Heart right ventricle (tissue), 16 donors: ENCODE measurements at regions not wholly inside any gene's neighbourhood (a gene's known extent, or its start where the extent isn't known, plus 50 kb on each side); places are given as distances from the start of the nearest gene placed in this dataset.

Source experiments
- ATAC-seq, 8 donors: fragments of 200-7000 bp; cut with Tn5 transposase; one replicate each; pipeline ENCODE4 v1.9.1; 2020; ENCODE audit warnings: mild to moderate bottlenecking in 8 of 8, moderate library complexity in 8 of 8, moderate number of reproducible peaks in 1 of 8
- DNase-seq, 2 donors: peaks; one replicate each; pipeline ENCODE4 v3.0.0-alpha.2; 2020
- H3K27ac ChIP-seq, 10 donors: fragments of 200-600 bp; sonication (generic) in 2 of 10; one replicate each; pipeline versions ENCODE4 v1.5.0 to v1.8.0; 2020 to 2022; ENCODE audit warnings: mild to moderate bottlenecking in 3 of 10
- H3K27me3 ChIP-seq, 7 donors: fragments of 200-600 bp; one replicate each; pipeline ENCODE4 v1.8.0; 2021 to 2022; ENCODE audit warnings: mild to moderate bottlenecking in 2 of 7
- H3K36me3 ChIP-seq, 9 donors: fragments of 200-600 bp; sonication (generic) in 1 of 9; one replicate each; pipeline versions ENCODE4 v1.5.0 to v1.8.0; 2020 to 2022; ENCODE audit warnings: mild to moderate bottlenecking in 2 of 9
- H3K4me1 ChIP-seq, 9 donors: fragments of 200-600 bp; sonication (generic) in 1 of 9; one replicate each; pipeline versions ENCODE4 v1.5.0 to v1.8.0; 2020 to 2022; ENCODE audit warnings: mild to moderate bottlenecking in 4 of 9
- H3K4me3 ChIP-seq, 10 donors: fragments of 200-600 bp; sonication (generic) in 2 of 10; one replicate each; pipeline versions ENCODE4 v1.5.0 to v1.8.0; 2020 to 2022; ENCODE audit warnings: mild to moderate bottlenecking in 7 of 10, moderate library complexity in 2 of 10
- H3K9me3 ChIP-seq, 11 donors: fragments of 200-600 bp in 10 of 11; sonication (generic) in 2 of 11; one replicate each; pipeline versions ENCODE4 v1.5.0 to v1.8.0; 2013 to 2022; ENCODE audit warnings: mild to moderate bottlenecking in 2 of 11, control low read depth in 1 of 11, moderate library complexity in 1 of 11
- WGBS, 2 donors: extraction: QIAGEN DNeasy Blood & Tissue Kit; methylation state at CpG; one replicate each; pipeline ENCODE4 v1.1.7; 2013; ENCODE audit warnings: inconsistent platforms in 1 of 2; 5-methylcytosine and 5-hydroxymethylcytosine counted together
- intact Hi-C, 10 donors: fragments of 100-400 bp; cut with DNase I; formaldehyde crosslinking; loops; one replicate each; pipeline versions ENCODE4 v1.11.1 to v1.14.2; 2022
- TF ChIP-seq, protein P1 (sequence below), 9 donors: fragments of 200-600 bp; sonication (generic) in 2 of 9; IDR thresholded peaks; one replicate each; pipeline versions ENCODE4 v1.5.0 to v1.8.0; 2021 to 2022; ENCODE audit warnings: antibody characterized with exemption in 9 of 9, mild to moderate bottlenecking in 5 of 9, moderate library complexity in 1 of 9
- donor health status: Arrhythmogenic right ventricular cardiomyopathy.
- donor health status: ischemic (EF 13 %, LVEDD 7.1; RV severe dilation, severe dysfunction).
- donor health status: healthy with polysubstance abuse.
- donor health status: DM: no; HTN: yes; CAD: no.
- donor health status: DM: no; HTN: no; CAD: no.
- donor health status: ischemic (EF 25% LVEDD 6.9; RV normal size, moderate dysfunction).
- donor health status: ischemic (EF 25% LVEDD 5.7; RV mildly dilated, moderate dysfunction).
- donor health status: healthy.
- donor health status: DM: yes; HTN: yes; CAD: no.
- donor health status: Ischemic cardiomyopathy.
- donor health status: ischemic (EF 35%, LVEDD 5.7; RV mildly dilated, moderate dysfunction).
- donor health status: nonischemic (EF 11% LVEDD 7.7; RV severe dilation, severe dysfunction).
- donor health status: DM: yes; HTN: yes; CAD: no.
- donor health status: PGD.
- donor health status: ischemic (EF 29% LVEDD 5.4; RV normal size, mild dysfunction).
- donor health status: nonischemic (EF 23%, LVEDD 6.1; RV moderate dilation, normal function).

DNA sequence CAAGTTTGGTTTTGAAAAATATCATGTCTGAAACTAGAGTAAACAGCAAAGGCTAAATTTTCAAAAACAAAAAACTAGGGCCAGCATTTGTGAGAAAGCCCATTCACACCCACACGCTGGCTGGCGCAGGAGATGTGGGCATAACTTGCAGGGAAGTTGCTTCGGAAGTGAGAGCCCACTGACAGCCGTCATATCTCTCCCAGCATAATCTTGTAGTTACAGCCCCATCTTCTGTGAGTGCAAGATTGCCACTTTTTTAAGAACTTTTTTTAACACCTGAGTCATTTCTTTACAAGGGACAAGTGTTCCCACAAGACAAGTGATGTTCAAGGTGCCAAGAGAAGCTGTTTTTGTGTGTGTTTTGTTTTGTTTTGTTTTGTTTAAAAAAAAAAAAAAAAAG, 212.5 kb upstream of the CNR1 start:
- H3K36me3 ChIP-seq = no peaks in the 10 kb centered on the region
- no peak overlapping the region for H3K27ac ChIP-seq
- 78 to 84% methylated on average over 4 of the region's 4 CpGs for WGBS, 2 donors
- no peak for ATAC-seq
- peaks cover 0 to 21% (median 10%) of the 10 kb centered on the region in 9 donors for H3K4me1 ChIP-seq
- DNase-seq = no peak
- no peak overlapping the region for H3K4me3 ChIP-seq
- no peaks in the 10 kb centered on the region for H3K9me3 ChIP-seq
- H3K27me3 ChIP-seq = no peaks in the 10 kb centered on the region
- intact Hi-C loops = no loop called here
- TF ChIP-seq, protein P1, sequence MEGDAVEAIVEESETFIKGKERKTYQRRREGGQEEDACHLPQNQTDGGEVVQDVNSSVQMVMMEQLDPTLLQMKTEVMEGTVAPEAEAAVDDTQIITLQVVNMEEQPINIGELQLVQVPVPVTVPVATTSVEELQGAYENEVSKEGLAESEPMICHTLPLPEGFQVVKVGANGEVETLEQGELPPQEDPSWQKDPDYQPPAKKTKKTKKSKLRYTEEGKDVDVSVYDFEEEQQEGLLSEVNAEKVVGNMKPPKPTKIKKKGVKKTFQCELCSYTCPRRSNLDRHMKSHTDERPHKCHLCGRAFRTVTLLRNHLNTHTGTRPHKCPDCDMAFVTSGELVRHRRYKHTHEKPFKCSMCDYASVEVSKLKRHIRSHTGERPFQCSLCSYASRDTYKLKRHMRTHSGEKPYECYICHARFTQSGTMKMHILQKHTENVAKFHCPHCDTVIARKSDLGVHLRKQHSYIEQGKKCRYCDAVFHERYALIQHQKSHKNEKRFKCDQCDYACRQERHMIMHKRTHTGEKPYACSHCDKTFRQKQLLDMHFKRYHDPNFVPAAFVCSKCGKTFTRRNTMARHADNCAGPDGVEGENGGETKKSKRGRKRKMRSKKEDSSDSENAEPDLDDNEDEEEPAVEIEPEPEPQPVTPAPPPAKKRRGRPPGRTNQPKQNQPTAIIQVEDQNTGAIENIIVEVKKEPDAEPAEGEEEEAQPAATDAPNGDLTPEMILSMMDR (IDR thresholded peaks at IDR 0.05) = no peak

DNA sequence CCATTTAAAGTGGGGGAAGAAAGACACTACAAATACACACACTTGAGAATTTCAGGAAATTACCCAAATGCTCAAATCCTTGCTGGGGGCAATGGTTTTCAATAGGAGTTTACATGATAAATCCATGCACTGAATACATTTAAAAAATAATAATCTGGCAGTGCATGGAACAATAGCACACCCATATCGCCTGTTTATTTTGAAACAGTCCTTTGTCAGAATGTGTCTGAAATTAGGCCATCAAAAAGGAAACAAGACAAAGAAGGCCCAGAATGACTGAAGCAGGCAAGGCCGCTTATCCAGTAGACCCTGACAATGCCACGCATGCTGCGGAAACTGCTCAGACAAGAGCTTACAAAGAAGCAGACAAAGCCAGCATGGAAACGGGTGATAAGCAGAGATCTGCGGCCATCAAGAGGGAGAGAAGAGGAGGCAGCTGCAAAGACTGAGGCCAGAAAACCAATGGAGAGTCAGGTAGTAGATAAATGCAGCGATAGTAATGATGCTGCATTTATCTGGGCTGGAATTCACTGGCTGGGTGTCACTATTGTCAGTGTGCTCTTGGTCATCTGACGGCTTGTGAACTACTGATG, 211.9 kb upstream of the CNR1 start:
- WGBS, 2 donors = 67 to 68% methylated on average over 8 of the region's 8 CpGs
- DNase-seq = no peak
- H3K27me3 ChIP-seq = no peaks in the 10 kb centered on the region
- no peak for ATAC-seq
- H3K4me3 ChIP-seq = no peak overlapping the region
- no peak overlapping the region for H3K27ac ChIP-seq
- H3K9me3 ChIP-seq = no peaks in the 10 kb centered on the region
- H3K36me3 ChIP-seq = no peaks in the 10 kb centered on the region
- intact Hi-C loops = no loop called here
- TF ChIP-seq, protein P1 (IDR thresholded peaks at IDR 0.05) = no peak
- peaks cover 0 to 21% (median 10%) of the 10 kb centered on the region in 9 donors for H3K4me1 ChIP-seq

DNA sequence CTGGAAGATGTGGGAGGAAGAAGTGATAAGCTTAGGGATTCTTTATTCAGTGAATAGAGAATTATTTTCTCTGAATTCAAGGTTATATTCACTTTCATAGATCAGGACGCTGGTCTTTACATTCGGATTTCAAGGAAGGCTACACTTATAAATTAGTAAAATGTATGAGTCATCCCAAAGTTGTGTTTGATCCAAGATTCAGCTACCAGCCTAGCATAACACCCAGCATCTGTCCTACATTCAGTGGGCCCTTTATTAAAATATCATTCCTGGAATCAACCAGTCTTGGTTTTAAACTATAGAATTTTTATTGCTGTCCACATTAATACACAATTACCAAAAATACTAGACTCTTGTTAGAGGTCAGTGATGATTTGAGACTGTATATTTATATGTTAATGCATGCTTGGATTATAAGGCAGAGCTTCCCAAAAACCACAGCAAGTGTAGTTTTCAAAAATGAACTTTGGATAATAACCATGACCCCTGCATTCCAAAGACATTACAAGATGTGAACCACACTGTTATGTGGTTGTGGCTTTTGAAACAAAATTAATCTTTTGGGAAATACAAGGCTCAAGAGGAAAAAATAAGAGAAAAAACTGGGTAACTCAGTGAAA, 210.7 kb upstream of the CNR1 start:
- intact Hi-C loops = no loop called here
- H3K4me3 ChIP-seq = no peak overlapping the region
- no peaks in the 10 kb centered on the region for H3K27me3 ChIP-seq
- peaks cover 0 to 21% (median 10%) of the 10 kb centered on the region in 9 donors for H3K4me1 ChIP-seq
- no peaks in the 10 kb centered on the region for H3K36me3 ChIP-seq
- no peaks in the 10 kb centered on the region for H3K9me3 ChIP-seq
- 43 to 66% methylated on average over 2 of the region's 2 CpGs for WGBS, 2 donors
- ATAC-seq (peak in 2 of 8 donors; percentile 38 to 58), DNase-seq (no peak)
- TF ChIP-seq, protein P1 (IDR thresholded peaks at IDR 0.05) = no peak
- peak overlapping the region in 1 of 10 donors; percentile 33 for H3K27ac ChIP-seq

DNA sequence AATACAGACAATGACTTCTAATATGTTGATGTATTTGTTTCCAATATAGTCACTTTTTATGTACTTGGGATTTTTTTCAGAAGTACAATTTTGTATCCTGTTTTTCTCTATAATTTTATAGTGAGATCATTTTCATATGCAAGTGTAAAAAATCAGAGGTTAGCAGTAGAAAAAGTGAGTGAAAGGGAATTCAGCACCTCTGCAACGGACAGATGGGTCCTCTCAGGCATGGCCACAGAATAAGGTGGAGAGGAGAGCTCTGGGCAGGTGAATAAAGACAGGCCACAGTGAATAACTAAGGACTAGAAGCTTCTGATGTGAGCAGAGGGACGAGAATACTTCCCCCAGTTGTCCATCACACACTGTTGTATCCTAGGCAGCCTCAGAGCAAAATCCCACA, 210.1 kb upstream of the CNR1 start:
- 48 to 53% methylated on average over 2 of the region's 2 CpGs for WGBS, 2 donors
- peak in 1 of 8 donors; percentile 14 for ATAC-seq

More for the DNA sequence above, 210.1 kb upstream of the CNR1 start:
- Histone ChIP-seq H3K27me3 (no peaks in the 10 kb centered on the region), H3K4me1 (peaks cover 0 to 20% (median 10%) of the 10 kb centered on the region in 9 donors), H3K9me3 (no peaks in the 10 kb centered on the region), H3K27ac (no peak overlapping the region), H3K36me3 (no peaks in the 10 kb centered on the region), H3K4me3 (no peak overlapping the region)
- TF ChIP-seq, protein P1 (IDR thresholded peaks at IDR 0.05) = no peak
- intact Hi-C loops = no loop called here
- no peak for DNase-seq
